SK-N-MC (cell line): ENCODE measurements at regions not wholly inside any gene's neighbourhood (a gene's known extent, or its start where the extent isn't known, plus 50 kb on each side); places are given as distances from the start of the nearest gene placed in this dataset.
A peak's percentile ranks its signal among the peaks of the same experiment; 100 is the strongest.
"Not testable (repeated sequence)": the region's sequence is repeated elsewhere in the genome, so short reads cannot be mapped to it uniquely, and the experiment has no call there.

Source experiments
- DNase-seq: peaks from one replicate; pipeline ENCODE4 v3.0.0-alpha.2; 2011; ENCODE audit warnings: low read depth, low spot score
- H3K27ac ChIP-seq: fragments of 200-600 bp; sonication (generic); 2 replicates; pipeline ENCODE4 v1.5.1; 2016; ENCODE audit warnings: mixed run types
- H3K36me3 ChIP-seq: fragments of 200-600 bp; sonication (generic); 2 replicates; pipeline ENCODE4 v1.6.1; 2017; ENCODE audit warnings: antibody characterized with exemption, low read length, mixed read lengths; ENCODE audit not compliant: insufficient read depth
- H3K4me3 ChIP-seq: fragments of 200-600 bp; sonication (generic); 2 replicates; pipeline ENCODE4 v1.5.1; 2016
- H3K9ac ChIP-seq: fragments of 200-600 bp; sonication (generic); 2 replicates; pipeline ENCODE4 v1.8.0; 2017; ENCODE audit warnings: mixed run types, mixed read lengths; ENCODE audit not compliant: insufficient read length
- H3K9me3 ChIP-seq: fragments of 200-600 bp; sonication (generic); 2 replicates; pipeline ENCODE4 v1.6.1; 2017; ENCODE audit warnings: low read depth, mild to moderate bottlenecking, antibody characterized with exemption, low read length, moderate library complexity, mixed read lengths
- EZH2 ChIP-seq: fragments of 200-600 bp; sonication (generic); IDR thresholded peaks from one replicate; pipeline ENCODE4 v1.6.1; 2017; ENCODE audit warnings: antibody characterized with exemption
- FOXP2 ChIP-seq: optimal IDR thresholded peaks from 2 replicates; pipeline ENCODE3; 2011; ENCODE audit warnings: mild to moderate bottlenecking, moderate library complexity; ENCODE audit not compliant: insufficient read depth; ENCODE audit errors: extremely low read length, control extremely low read depth
- POLR2AphosphoS5 ChIP-seq: IDR thresholded peaks from 2 replicates; pipeline ENCODE4 v1.6.1; 2012; ENCODE audit warnings: mild to moderate bottlenecking, low read depth, low read length, borderline replicate concordance

DNA sequence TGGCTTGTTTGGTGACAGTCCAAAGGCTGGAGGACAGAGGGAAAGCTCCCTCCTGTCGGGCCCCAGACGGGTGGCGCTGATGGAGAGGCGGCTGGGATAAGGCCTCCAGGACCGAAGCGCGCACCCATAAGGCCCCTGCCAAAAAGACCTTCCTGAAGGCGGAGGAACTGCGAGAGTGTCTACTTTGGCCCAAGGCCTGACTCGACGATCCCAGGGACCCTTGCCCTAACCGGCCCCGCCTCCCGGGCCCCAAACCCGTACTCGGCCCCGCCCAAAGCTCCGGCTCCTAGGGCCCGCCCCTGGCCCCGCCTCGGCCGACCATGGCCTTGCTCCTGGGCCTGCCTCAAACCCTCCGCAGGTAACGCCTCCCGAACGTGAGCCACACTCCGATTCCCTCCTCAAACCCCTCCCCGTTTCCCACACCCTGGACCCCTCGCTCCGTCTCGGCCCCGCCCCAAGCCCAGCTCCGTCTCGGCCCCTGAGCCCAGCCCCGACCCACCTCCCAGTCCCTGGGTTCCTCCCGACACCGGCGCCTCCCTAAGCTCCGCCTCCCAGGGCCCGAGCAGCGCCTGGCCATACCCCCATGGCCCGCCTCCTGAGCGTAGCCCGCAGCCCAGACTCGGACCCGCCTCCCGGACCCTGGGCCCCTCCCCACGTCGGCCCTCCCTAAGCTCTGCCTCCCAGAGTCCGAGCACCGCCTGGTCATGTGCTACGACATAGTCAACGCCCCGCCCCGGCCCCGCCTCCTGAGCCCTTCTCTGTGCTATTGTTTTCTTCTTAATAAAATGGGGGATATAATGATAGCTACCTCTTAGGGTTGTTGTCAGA lies 90.0 kb upstream of the DRD5 start:
- no peak for DNase-seq
- Histone ChIP-seq H3K4me3 (peak overlapping the region; percentile 36; the same call in 1 of the 2 replicates), H3K9ac (no peak overlapping the region), H3K27ac (no peak overlapping the region), H3K9me3 (no peaks in the 10 kb centered on the region), H3K36me3 (no peaks in the 10 kb centered on the region)
- TF ChIP-seq FOXP2 (no peak), EZH2 (no peak), POLR2AphosphoS5 (no peak)

DNA sequence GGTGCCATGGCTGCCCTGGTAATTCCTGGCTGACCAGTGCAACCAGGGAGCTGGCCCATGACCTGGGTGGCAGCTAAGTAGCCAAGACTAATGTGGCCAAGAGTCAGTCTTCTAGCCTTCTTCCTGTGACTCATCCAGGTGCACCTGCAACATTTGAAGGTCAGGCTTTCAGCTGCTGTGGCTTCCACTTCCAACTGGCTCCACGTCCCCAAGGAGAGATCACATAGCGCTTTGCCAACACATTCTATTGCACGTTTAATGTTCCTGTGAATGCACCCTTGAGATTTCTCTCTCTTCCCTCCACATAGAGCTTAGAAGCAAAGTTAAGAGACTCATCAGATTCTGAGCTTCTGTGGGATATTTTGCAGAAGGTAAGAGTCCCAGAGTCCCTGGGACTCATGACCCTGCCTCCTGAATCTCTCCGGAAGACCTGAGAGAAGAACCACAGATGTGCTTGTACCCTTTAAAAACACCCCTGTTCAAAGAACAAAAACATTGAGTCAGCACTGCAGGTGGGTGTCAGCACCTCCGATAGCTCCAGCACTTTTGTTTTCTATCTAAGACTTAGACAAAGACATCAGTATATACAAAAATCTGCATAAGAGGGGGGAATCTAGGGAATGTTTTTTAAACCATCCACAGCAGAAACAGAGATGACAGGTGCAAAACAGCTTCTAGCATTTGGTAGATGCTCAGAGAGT lies 88.5 kb upstream of the DRD5 start:
- DNase-seq, H3K4me3 ChIP-seq, H3K36me3 ChIP-seq, H3K9ac ChIP-seq, H3K27ac ChIP-seq, H3K9me3 ChIP-seq: not testable (repeated sequence)

DNA sequence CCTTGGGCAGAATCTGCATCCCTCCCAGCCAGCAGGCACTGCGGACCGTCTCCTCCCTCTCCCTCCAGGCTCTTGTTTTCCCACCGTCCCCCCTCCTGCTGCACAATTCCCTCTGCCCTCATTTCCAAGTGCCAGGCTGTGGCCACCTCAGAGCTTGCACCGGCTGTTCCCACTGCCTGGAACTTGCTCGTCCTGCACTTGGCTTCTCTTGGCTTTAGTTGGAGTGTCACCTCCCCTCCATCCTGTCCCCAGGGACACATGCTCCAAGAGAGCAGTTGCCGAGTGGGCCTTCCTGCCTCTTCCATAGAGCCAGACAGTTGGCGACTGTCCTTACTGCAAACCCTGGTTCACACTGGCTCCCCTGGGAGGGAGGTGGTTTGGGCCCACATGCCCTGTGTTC lies 87.0 kb upstream of the DRD5 start:
- H3K27ac ChIP-seq, H3K9ac ChIP-seq, DNase-seq, H3K36me3 ChIP-seq, H3K4me3 ChIP-seq, H3K9me3 ChIP-seq: not testable (repeated sequence)

DNA sequence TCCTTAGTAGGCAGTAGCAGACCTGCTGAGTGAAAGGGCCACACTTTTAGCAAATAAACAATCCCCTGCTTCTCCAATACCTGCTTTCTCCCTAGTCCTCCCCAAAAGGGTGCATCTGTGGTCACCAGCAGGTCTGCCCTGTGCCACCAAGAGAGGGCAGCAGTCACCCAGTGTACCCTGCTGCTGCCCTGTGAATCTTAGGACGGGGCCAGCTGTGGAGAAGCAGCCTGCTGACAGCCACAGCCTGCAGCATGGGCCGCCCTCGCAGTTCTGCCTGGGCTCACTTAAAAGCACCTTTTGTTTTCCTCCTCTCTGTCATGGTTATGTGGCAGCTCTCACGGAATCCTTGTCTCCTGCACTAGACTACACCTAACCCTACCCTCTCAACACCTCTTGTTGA lies 85.4 kb upstream of the DRD5 start:
- H3K27ac ChIP-seq, H3K9ac ChIP-seq, H3K9me3 ChIP-seq, H3K36me3 ChIP-seq, H3K4me3 ChIP-seq, DNase-seq: not testable (repeated sequence)

DNA sequence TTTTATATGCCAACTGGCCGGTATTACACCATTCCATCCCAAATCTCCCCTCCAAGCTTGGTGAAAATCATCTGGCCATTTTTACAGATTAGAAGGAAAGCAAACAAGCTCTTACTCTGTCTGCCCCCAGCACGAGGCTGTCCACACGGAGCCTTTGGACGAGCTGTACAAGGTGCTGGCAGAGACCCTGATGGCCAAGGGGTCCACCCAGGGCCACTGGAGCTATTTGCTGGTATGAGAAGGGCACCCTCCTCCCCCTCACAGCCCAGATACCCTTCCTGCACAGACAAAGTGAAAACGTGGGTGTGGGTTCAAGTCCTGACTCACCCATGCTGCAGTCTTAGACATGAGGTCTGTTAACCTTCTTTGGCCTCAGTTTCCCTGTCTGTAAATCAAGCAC lies 84.9 kb upstream of the DRD5 start:
- H3K4me3 ChIP-seq, H3K9me3 ChIP-seq, H3K27ac ChIP-seq, H3K9ac ChIP-seq, DNase-seq, H3K36me3 ChIP-seq: not testable (repeated sequence)

DNA sequence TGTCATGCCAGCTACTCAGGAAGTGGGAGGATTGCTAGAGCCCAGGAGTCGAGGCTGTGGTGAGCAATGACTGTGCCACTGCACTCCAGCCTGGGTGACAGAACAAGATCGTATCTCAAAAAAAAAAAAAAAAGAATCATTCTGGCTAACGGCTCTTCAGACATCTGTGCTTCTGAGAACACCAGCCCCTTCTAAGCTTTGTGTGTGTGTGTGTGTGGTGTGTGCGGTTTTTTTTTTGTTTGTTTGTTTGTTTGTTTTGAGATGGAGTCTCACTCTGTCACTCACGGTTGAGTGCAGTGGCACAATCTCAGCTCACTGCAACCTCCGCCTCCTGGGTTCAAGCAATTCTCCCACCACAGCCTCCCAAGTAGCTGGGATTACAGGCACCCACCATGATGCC lies 79.4 kb upstream of the DRD5 start:
- H3K36me3 ChIP-seq, H3K27ac ChIP-seq, H3K9ac ChIP-seq: not testable (repeated sequence)

DNA sequence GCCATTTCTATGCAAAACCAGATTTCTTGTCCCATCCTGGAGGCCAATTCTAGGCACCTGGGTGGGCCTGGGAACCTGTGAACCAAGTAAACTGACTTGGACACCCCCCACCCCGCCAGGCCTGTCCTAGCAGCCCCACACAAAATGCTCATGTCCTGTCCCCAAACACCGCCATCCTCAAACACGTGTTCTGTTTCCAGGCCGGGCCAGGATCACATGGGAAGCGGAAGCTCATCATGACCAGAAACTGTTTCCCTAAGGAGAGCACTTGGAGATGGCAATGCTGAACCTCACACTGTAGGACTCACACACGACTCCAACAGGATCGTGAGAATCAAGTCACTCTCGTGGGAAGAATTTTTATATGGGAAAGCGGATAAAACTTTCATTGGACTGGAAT lies 78.7 kb upstream of the DRD5 start:
- not testable (repeated sequence) for H3K27ac ChIP-seq, H3K9me3 ChIP-seq, H3K9ac ChIP-seq, H3K4me3 ChIP-seq, H3K36me3 ChIP-seq, DNase-seq

More for the DNA sequence above, 79.4 kb upstream of the DRD5 start:
- DNase-seq, H3K9me3 ChIP-seq, H3K4me3 ChIP-seq: not testable (repeated sequence)

DNA sequence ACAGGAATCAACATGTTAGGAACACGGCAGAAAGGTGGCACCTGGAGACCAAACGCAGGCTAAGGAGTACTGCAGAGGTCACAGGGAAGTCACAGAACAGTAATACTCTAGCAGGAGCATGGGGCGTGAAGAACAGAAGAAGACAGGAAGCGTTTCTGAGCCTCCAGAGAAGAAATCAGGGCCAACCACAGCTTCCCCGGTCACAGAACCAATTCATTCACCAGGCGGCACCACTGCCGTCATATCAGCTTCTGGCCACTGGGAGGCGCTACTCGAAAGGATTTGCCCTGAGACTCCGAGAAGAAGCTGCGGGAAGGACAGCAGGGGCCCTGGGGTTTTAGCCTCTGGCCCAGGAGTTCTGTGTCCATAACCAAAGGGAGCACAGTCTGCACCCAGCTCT lies 78.0 kb upstream of the DRD5 start:
- H3K4me3 ChIP-seq: no peak overlapping the region
- H3K27ac ChIP-seq: no peak overlapping the region
- no peaks in the 10 kb centered on the region for H3K9me3 ChIP-seq
- TF ChIP-seq FOXP2: no peak
- TF ChIP-seq POLR2AphosphoS5: no peak
- TF ChIP-seq EZH2: no peak
- no peaks in the 10 kb centered on the region for H3K36me3 ChIP-seq
- no peak for DNase-seq
- no peak overlapping the region for H3K9ac ChIP-seq

DNA sequence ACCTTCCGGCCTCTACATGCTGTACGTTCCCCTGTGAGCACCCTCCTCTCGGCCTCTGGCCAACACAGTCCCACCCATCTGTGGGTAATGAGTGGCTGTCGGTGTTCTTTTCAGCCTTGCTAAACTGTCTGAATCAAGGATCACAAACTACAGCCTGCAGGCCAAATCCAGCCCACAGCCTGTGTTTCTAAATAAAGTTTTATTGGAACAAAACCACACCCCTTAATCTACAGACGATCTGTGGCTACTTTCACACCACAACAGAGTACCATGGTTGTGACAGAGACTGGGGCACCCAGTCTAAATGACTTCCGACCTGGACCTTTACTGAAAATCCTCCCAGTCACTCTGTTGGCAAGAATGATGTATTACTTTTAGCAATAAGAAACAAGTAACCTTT lies 77.3 kb upstream of the DRD5 start:
- H3K9ac ChIP-seq, H3K36me3 ChIP-seq, DNase-seq, H3K9me3 ChIP-seq, H3K27ac ChIP-seq, H3K4me3 ChIP-seq: not testable (repeated sequence)
